WTC11 (cell line): ENCODE measurements at regions not wholly inside any gene's neighbourhood (a gene's known extent, or its start where the extent isn't known, plus 50 kb on each side); places are given as distances from the start of the nearest gene placed in this dataset.
A peak's percentile ranks its signal among the peaks of the same experiment; 100 is the strongest.

ENCODE experiments used
- ATAC-seq: fragments of 200-7000 bp; cut with Tn5 transposase; 2 replicates; pipeline ENCODE4 v1.10.0; 2021; ENCODE audit warnings: mild to moderate bottlenecking, moderate library complexity
- CTCF ChIA-PET: fragments of 300-600 bp; sonication (Branson Sonifier 250); formaldehyde crosslinking; loops from one replicate; lab custom pipeline; 2021; ENCODE audit warnings: antibody characterized with exemption; lab: Charles Lee
- POLR2A ChIA-PET: fragments of 350-600 bp; sonication (Branson Sonifier 250); formaldehyde crosslinking; loops from one replicate; lab custom pipeline; 2021; ENCODE audit warnings: antibody characterized with exemption; lab: Charles Lee
- DNase-seq: peaks from one replicate; pipeline ENCODE4 v3.0.0; 2021; ENCODE audit warnings: low spot score
- H3K27ac Mint-ChIP-seq: 2 replicates; pipeline ENCODE4 v1.8.0; 2021; ENCODE audit warnings: mixed read lengths
- H3K27me3 Mint-ChIP-seq: 2 replicates; pipeline ENCODE4 v1.8.0; 2021; ENCODE audit warnings: low read depth, mild to moderate bottlenecking, moderate library complexity, mixed read lengths
- H3K36me3 Mint-ChIP-seq: 2 replicates; pipeline ENCODE4 v1.8.0; 2021; ENCODE audit warnings: mixed read lengths
- H3K4me1 Mint-ChIP-seq: 2 replicates; pipeline ENCODE4 v1.8.0; 2022; ENCODE audit warnings: mixed read lengths
- H3K4me3 Mint-ChIP-seq: 2 replicates; pipeline ENCODE4 v1.8.0; 2021; ENCODE audit warnings: mild to moderate bottlenecking, moderate library complexity, mixed read lengths
- H3K9me3 Mint-ChIP-seq: 2 replicates; pipeline ENCODE4 v1.8.0; 2021; ENCODE audit warnings: mixed read lengths
- ATF6 ChIP-seq: sonication (generic); formaldehyde crosslinking; IDR thresholded peaks from 2 replicates; pipeline ENCODE4 v1.8.1; 2023; ENCODE audit warnings: mild to moderate bottlenecking, missing genetic modification reagents
- CREM ChIP-seq: sonication (generic); formaldehyde crosslinking; IDR thresholded peaks from 2 replicates; pipeline ENCODE4 v1.8.1; 2022; ENCODE audit warnings: mild to moderate bottlenecking, missing genetic modification reagents, moderate library complexity
- E2F1 ChIP-seq: sonication (generic); formaldehyde crosslinking; IDR thresholded peaks from 2 replicates; pipeline ENCODE4 v1.8.0; 2022; ENCODE audit warnings: mild to moderate bottlenecking, missing genetic modification reagents
- FOXJ3 ChIP-seq: sonication (generic); formaldehyde crosslinking; IDR thresholded peaks from 2 replicates; pipeline ENCODE4 v1.9.0; 2021; ENCODE audit warnings: missing genetic modification reagents, mild to moderate bottlenecking, borderline replicate concordance
- GABPB1 ChIP-seq: sonication (generic); formaldehyde crosslinking; IDR thresholded peaks from 2 replicates; pipeline ENCODE4 v1.8.1; 2023; ENCODE audit warnings: mild to moderate bottlenecking, missing genetic modification reagents
- JAZF1 ChIP-seq: fragments of 250-450 bp; sonication (Bioruptor Pico); IDR thresholded peaks from 2 replicates; pipeline ENCODE4 v1.9.0; 2021; ENCODE audit warnings: moderate library complexity, mild to moderate bottlenecking, inconsistent platforms
- NFE2L1 ChIP-seq: sonication (generic); formaldehyde crosslinking; IDR thresholded peaks from 2 replicates; pipeline ENCODE4 v1.8.1; 2023; ENCODE audit warnings: missing genetic modification reagents
- NR3C1 ChIP-seq: sonication (generic); formaldehyde crosslinking; conservative IDR thresholded peaks from 2 replicates; pipeline ENCODE4 v1.8.1; 2023; ENCODE audit warnings: low read depth, mild to moderate bottlenecking, missing genetic modification reagents
- PRRX2 ChIP-seq: fragments of 250-450 bp; sonication (Bioruptor Pico); IDR thresholded peaks from 2 replicates; pipeline ENCODE4 v1.8.0; 2021; ENCODE audit warnings: mild to moderate bottlenecking
- RORB ChIP-seq: fragments of 250-450 bp; sonication (Bioruptor Pico); IDR thresholded peaks from 2 replicates; pipeline ENCODE4 v1.9.0; 2021; ENCODE audit warnings: mild to moderate bottlenecking
- SMAD4 ChIP-seq: sonication (generic); formaldehyde crosslinking; IDR thresholded peaks from 2 replicates; pipeline ENCODE4 v1.8.0; 2022; ENCODE audit warnings: mild to moderate bottlenecking, missing genetic modification reagents
- TEAD4 ChIP-seq: sonication (generic); formaldehyde crosslinking; IDR thresholded peaks from 2 replicates; pipeline ENCODE4 v1.8.0; 2022; ENCODE audit warnings: mild to moderate bottlenecking, missing genetic modification reagents
- USF1 ChIP-seq: sonication (generic); formaldehyde crosslinking; IDR thresholded peaks from 2 replicates; pipeline ENCODE4 v1.8.0; 2022; ENCODE audit warnings: mild to moderate bottlenecking, missing genetic modification reagents
- USF2 ChIP-seq: sonication (generic); formaldehyde crosslinking; IDR thresholded peaks from 2 replicates; pipeline ENCODE4 v1.8.1; 2023; ENCODE audit warnings: mild to moderate bottlenecking, missing genetic modification reagents, moderate library complexity
- ZNF138 ChIP-seq: sonication (generic); formaldehyde crosslinking; conservative IDR thresholded peaks from 2 replicates; pipeline ENCODE4 v1.8.1; 2022; ENCODE audit warnings: mild to moderate bottlenecking, moderate library complexity, missing genetic modification reagents
- ZNF232 ChIP-seq: sonication (generic); formaldehyde crosslinking; IDR thresholded peaks from 2 replicates; pipeline ENCODE4 v1.8.0; 2022; ENCODE audit warnings: mild to moderate bottlenecking, missing genetic modification reagents
- ZNF281 ChIP-seq: sonication (generic); formaldehyde crosslinking; IDR thresholded peaks from 2 replicates; pipeline ENCODE4 v1.8.0; 2023; ENCODE audit warnings: mild to moderate bottlenecking, missing genetic modification reagents
- TF ChIP-seq, protein P1 (sequence below): sonication (generic); formaldehyde crosslinking; IDR thresholded peaks from 2 replicates; pipeline ENCODE4 v1.8.1; 2023; ENCODE audit warnings: mild to moderate bottlenecking, missing genetic modification reagents, moderate library complexity
- TF ChIP-seq, protein P2 (sequence below): sonication (generic); formaldehyde crosslinking; conservative IDR thresholded peaks from 2 replicates; pipeline ENCODE4 v1.8.1; 2023; ENCODE audit warnings: mild to moderate bottlenecking, low read depth, missing genetic modification reagents, moderate library complexity
- TF ChIP-seq, protein P3 (sequence below): sonication (generic); formaldehyde crosslinking; IDR thresholded peaks from 2 replicates; pipeline ENCODE4 v1.8.1; 2022; ENCODE audit warnings: mild to moderate bottlenecking, missing genetic modification reagents, moderate library complexity, borderline replicate concordance

- Mint-ChIP-seq H3K9me3 (peaks cover 13% of the 10 kb centered on the region), H3K36me3 (peaks cover 2% of the 10 kb centered on the region; the same call in 1 of the 2 replicates)
- no peak for DNase-seq
- ChIA-PET POLR2A (interaction anchor here (0.6 kb wide), 1 partner anchor 1616 kb away, joined by 3 read pairs; no protein-coding TSS in a partner anchor), CTCF (interaction anchor here (0.7 to 1.8 kb wide), 2 partner anchors 300 to 579 kb away, joined by 3 to 4 read pairs; no protein-coding TSS in a partner anchor)
- TF ChIP-seq NFE2L1 (CRISPR knock-in tag) (no peak), RORB (CRISPR knock-in tag) (no peak), PRRX2 (CRISPR knock-in tag) (no peak), SMAD4 (CRISPR knock-in tag) (no peak), ZNF138 (no peak), USF1 (CRISPR knock-in tag) (no peak), JAZF1 (CRISPR knock-in tag) (no peak), CREM (CRISPR knock-in tag) (no peak), FOXJ3 (CRISPR knock-in tag) (no peak), NR3C1 (CRISPR knock-in tag) (no peak), GABPB1 (no peak), TEAD4 (CRISPR knock-in tag) (no peak), ZNF281 (CRISPR knock-in tag) (no peak), ATF6 (CRISPR knock-in tag) (no peak), E2F1 (CRISPR knock-in tag) (no peak), USF2 (no peak), ZNF232 (CRISPR knock-in tag) (no peak)
- TF ChIP-seq, protein P1, sequence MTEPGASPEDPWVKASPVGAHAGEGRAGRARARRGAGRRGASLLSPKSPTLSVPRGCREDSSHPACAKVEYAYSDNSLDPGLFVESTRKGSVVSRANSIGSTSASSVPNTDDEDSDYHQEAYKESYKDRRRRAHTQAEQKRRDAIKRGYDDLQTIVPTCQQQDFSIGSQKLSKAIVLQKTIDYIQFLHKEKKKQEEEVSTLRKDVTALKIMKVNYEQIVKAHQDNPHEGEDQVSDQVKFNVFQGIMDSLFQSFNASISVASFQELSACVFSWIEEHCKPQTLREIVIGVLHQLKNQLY (CRISPR knock-in tag): no peak
- TF ChIP-seq, protein P2, sequence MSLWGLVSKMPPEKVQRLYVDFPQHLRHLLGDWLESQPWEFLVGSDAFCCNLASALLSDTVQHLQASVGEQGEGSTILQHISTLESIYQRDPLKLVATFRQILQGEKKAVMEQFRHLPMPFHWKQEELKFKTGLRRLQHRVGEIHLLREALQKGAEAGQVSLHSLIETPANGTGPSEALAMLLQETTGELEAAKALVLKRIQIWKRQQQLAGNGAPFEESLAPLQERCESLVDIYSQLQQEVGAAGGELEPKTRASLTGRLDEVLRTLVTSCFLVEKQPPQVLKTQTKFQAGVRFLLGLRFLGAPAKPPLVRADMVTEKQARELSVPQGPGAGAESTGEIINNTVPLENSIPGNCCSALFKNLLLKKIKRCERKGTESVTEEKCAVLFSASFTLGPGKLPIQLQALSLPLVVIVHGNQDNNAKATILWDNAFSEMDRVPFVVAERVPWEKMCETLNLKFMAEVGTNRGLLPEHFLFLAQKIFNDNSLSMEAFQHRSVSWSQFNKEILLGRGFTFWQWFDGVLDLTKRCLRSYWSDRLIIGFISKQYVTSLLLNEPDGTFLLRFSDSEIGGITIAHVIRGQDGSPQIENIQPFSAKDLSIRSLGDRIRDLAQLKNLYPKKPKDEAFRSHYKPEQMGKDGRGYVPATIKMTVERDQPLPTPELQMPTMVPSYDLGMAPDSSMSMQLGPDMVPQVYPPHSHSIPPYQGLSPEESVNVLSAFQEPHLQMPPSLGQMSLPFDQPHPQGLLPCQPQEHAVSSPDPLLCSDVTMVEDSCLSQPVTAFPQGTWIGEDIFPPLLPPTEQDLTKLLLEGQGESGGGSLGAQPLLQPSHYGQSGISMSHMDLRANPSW (CRISPR knock-in tag): no peak
- TF ChIP-seq, protein P3, sequence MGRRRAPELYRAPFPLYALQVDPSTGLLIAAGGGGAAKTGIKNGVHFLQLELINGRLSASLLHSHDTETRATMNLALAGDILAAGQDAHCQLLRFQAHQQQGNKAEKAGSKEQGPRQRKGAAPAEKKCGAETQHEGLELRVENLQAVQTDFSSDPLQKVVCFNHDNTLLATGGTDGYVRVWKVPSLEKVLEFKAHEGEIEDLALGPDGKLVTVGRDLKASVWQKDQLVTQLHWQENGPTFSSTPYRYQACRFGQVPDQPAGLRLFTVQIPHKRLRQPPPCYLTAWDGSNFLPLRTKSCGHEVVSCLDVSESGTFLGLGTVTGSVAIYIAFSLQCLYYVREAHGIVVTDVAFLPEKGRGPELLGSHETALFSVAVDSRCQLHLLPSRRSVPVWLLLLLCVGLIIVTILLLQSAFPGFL (CRISPR knock-in tag): no peak
- TF ChIP-seq, all 79 proteins: peak for 0
- Mint-ChIP-seq H3K4me1 (peaks cover 36% of the 10 kb centered on the region), H3K27me3 (no peaks in the 10 kb centered on the region), H3K4me3 (peak overlapping the region; percentile 5; the same call in 1 of the 2 replicates), H3K27ac (peak overlapping the region; percentile 83)
- peak; percentile 48 for ATAC-seq
Measured at GRCh38 chr1:81114191-81114590, 686.5 kb upstream of the ADGRL2 start.
